GM18511 (cell line): ENCODE measurements at regions not wholly inside any gene's neighbourhood (a gene's known extent, or its start where the extent isn't known, plus 50 kb on each side); places are given as distances from the start of the nearest gene placed in this dataset.
"Not testable (repeated sequence)": the region's sequence is repeated elsewhere in the genome, so short reads cannot be mapped to it uniquely, and the experiment has no call there.

Source experiments
- ATAC-seq: cut with Tn5 transposase; IDR thresholded peaks from one replicate; pipeline ENCODE4 v1.9.1; 2021; ENCODE audit warnings: mild to moderate bottlenecking, moderate library complexity; ENCODE audit not compliant: unreplicated experiment

GRCh38 chr5:104612005-104612404 lies 1049.4 kb upstream of the NUDT12 start:
- ATAC-seq, result no peak

- no peak for ATAC-seq
Measured at GRCh38 chr5:104611135-104611767, 1048.7 kb upstream of the NUDT12 start.

DNA sequence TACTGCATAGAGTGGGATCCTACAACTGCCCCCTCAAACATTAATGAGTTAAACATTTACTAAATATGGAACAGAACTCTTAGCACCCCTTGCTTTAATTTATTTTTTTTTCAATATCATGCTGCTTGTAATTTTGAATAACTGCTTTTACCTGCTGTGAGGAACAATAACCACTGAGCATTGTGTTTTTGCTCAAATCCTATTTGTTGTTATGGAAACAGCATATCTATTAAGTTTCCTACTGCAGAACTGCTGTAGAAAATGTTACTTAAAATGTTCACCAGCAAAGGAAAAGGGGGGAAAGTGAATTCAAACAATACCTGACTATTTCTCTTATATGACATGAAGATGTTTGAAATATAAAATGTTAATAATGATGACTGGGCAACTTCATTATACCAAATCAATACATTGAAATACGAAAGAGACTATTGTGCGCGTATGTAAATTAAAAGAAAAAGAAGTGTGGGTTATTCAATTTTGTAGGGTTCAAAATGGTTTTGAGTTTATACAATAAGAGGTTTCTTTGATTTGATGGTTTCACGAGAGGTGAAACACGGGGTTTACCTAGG lies 1043.8 kb upstream of the NUDT12 start:
- no peak for ATAC-seq

GRCh38 chr5:104599726-104600125 lies 1037.1 kb upstream of the NUDT12 start:
- no peak for ATAC-seq

DNA sequence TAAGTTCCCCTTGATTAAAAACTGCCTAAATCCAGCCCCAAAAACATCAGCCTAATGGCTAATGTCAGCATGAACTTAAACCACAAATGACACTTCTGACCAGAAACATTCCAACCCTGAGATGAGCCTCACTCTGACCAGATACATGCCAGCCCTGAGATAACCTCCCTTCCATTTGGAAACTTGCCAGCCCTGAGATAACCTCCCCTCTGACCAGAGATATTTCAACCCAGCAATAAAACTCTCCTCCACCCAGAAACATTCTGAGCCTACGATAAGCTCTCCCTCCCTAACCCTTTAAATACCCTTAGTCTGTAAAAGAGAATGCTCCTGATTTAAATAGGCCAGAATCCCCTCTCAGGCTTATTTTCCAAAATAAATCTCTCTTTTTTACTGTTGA lies 1035.7 kb upstream of the NUDT12 start:
- ATAC-seq, result no peak

DNA sequence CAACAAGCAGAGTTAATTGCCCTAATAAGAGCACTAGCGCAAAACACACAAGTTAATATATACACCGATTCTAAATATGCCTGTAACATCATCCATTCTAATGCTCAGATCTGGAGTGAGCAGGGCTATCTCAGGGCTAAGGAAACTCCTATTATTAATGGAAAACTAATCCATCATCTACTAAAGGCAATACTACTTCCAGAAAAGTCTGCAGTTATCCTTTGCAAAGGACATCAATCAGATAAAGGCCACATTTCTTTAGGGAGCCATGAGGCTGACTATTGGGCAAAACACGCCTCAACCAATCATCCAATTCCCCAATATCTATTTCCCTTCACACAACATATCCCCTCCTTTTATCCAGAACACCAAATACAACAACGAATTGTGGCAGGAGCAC lies 1032.3 kb upstream of the NUDT12 start:
- ATAC-seq, result no peak

DNA sequence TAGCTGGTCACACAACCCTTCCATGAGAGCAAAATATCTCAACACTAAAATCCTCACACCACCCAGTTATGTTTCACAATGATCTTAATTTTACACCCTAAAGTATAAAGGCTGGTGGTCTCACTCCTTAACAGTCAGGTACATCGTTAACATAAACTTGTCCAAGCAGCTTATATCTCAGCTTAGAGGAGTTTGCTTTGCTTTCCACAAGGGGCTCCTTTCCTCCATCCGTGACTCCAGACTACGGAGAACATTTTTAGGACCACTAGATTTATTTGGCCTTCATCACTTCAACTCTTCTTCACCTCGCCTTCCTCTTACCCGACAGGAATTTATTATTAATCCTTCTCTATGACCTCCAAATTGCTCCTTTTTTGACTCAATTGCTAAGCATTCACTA lies 1014.1 kb upstream of the NUDT12 start:
- no peak for ATAC-seq

DNA sequence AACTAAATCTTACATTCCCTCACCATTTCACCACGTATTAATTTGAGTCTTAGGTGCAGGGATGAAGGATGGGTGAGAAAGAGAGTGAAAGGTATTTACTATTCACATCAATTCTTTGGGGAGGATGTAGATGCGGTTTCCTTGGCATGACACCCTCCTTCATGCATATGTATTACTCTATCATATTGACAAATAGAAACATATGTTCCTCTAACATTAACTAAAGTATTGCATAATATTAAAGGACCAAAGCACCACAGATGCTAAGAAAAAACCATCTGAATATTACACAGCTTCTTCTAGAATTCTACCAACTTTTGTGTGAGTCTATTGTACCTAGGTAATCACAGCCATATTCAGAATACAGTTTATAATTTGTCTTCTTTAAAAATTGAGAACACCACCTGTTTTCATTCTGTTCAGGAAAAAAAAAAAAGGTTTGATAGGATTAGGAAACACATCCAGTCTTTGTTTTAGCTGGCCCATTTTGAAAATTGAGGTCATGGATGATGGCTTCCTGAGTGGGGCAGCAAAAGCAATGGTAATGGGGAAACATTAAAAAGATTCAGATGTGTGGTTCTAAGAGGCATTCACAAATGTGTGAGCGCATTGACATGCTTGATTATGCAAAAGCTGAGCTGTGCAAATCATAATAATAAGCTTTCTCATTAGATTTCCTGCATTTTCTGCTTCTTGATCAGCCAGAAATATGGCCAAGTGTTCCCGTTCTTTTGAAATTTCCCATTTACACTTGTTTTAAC lies 1011.5 kb upstream of the NUDT12 start:
- ATAC-seq, result no peak

DNA sequence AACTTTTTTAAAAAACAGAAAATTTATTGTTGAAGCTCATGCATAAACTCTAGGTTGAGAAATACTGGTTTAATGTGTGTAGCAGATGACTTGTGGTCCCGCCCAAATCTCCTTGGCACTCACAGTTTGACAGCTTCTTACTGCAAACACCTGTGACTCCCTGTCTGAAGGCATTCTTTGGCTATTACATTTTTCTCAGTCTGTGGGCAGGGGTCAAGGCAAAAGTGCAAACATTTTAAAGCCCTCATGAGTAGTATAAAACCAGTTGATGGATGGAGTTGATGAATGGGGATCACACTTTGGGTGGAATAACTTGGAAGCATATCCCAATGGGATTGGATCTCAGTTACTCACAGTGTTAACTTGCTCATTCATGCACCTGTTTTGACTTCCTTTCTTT lies 1007.0 kb upstream of the NUDT12 start:
- ATAC-seq, result no peak

GRCh38 chr5:104564530-104564929 lies 1001.9 kb upstream of the NUDT12 start:
- no peak for ATAC-seq

- no peak for ATAC-seq
Measured at GRCh38 chr5:104556957-104557356, 994.4 kb upstream of the NUDT12 start.

- no peak for ATAC-seq
Measured at GRCh38 chr5:104551628-104552027, 989.0 kb upstream of the NUDT12 start.

GRCh38 chr5:104546871-104547270 lies 984.3 kb upstream of the NUDT12 start:
- not testable (repeated sequence) for ATAC-seq

GRCh38 chr5:104541141-104541785 lies 978.7 kb upstream of the NUDT12 start:
- ATAC-seq, result no peak

DNA sequence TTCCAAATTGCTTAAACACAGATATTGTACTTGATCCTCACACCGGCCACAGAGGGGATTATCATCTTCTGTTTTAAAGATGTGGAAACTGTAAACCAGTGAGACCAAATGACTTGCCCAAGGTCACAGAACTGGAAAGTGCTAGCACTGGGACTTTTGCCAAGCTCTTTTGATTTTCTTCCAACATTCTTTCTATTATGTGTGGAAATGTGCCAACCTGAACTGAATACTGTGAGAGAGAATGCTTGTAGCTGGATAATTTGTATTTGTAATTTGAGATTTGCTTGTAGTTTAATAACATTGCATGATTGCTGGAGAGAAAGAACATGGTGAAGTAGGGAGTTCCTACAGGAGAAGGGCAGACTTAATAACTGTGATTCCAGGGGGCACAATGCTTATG lies 977.9 kb upstream of the NUDT12 start:
- no peak for ATAC-seq

GRCh38 chr5:104539618-104540350 lies 977.2 kb upstream of the NUDT12 start:
- no peak for ATAC-seq

GRCh38 chr5:104538734-104539133 lies 976.1 kb upstream of the NUDT12 start:
- ATAC-seq, result no peak

- ATAC-seq, result no peak
Measured at GRCh38 chr5:104533498-104533897, 970.9 kb upstream of the NUDT12 start.

- no peak for ATAC-seq
Measured at GRCh38 chr5:104526866-104527265, 964.3 kb upstream of the NUDT12 start.

DNA sequence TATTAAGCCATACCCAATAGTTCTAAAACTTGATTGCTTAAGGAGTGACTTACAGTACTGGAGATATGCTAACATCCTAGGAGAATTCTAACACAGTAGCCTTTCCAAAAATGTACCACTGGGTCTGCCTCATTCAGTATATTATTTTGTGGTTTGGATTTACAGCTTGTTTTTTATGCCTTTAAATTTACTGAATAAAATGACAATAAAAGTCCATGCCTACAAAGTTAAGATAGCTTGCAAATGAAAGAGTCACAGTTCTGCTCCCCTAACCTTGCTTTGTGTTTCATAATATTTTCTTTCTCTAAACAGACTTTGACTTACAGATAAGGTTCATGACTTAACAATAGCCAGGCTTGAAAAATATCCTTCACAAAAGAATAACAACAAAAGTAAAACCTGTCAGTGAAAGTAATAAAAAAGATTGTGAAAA lies 951.1 kb upstream of the NUDT12 start:
- no peak for ATAC-seq

DNA sequence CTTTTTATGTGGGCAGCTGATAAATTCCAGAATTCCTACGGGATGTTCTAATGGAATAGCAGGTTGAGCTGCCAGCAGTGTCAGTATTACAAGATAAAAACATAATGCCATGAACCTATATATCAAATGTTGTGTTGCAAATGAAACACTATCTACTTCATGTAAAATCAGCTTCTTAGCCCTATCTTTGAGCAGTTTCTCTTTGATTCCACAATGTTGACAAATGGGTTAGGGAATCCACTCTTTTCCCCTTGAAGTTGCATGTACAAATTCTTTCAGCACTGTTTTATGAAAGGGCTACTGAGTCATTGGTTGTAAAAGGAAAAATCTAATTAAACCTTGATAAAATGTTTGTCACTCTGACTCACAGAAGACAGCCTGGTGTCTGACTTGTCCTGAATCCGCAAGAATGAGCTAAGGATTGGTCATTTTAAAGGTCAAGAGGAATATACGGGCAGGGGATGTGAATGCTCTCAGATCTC lies 950.6 kb upstream of the NUDT12 start:
- no peak for ATAC-seq
